GM12875 (cell line): ENCODE measurements at regions not wholly inside any gene's neighbourhood (a gene's known extent, or its start where the extent isn't known, plus 50 kb on each side); places are given as distances from the start of the nearest gene placed in this dataset.

Source experiments
- H3K4me3 ChIP-seq: one replicate; pipeline ENCODE4 v1.5.1; 2011; ENCODE audit warnings: low read depth, low read length, control low read depth
- CTCF ChIP-seq: IDR thresholded peaks from 2 replicates; pipeline ENCODE4 v1.5.1; 2011; ENCODE audit warnings: low read depth, mild to moderate bottlenecking, control low read depth, inconsistent platforms, low read length, moderate library complexity, borderline replicate concordance; ENCODE audit not compliant: insufficient read depth

- TF ChIP-seq CTCF, result peak; percentile 55
- H3K4me3 ChIP-seq, result no peak overlapping the region
These were observed 329.3 kb upstream of the OR4E1 start for GRCh38 chr14:22002860-22003284.

- no peak for TF ChIP-seq CTCF
- no peak overlapping the region for H3K4me3 ChIP-seq
These were observed 325.8 kb upstream of the OR4E1 start for GRCh38 chr14:21999402-21999801.

- H3K4me3 ChIP-seq, result no peak overlapping the region
- peak; percentile 22; the same call in 1 of the 2 replicates for TF ChIP-seq CTCF
These were observed 323.7 kb upstream of the OR4E1 start for GRCh38 chr14:21997300-21997699.

GRCh38 chr14:21995332-21995731 lies 321.7 kb upstream of the OR4E1 start:
- no peak for TF ChIP-seq CTCF
- H3K4me3 ChIP-seq, result no peak overlapping the region

- H3K4me3 ChIP-seq, result no peak overlapping the region
- TF ChIP-seq CTCF, result no peak
These were observed 320.2 kb upstream of the OR4E1 start for GRCh38 chr14:21993837-21994236.

- no peak overlapping the region for H3K4me3 ChIP-seq
- TF ChIP-seq CTCF, result no peak
These were observed 319.5 kb upstream of the OR4E1 start for GRCh38 chr14:21993070-21993469.

- no peak overlapping the region for H3K4me3 ChIP-seq
- TF ChIP-seq CTCF, result no peak
These were observed 317.5 kb upstream of the OR4E1 start for GRCh38 chr14:21991130-21991529.
